Heart left ventricle (tissue), 16 donors: ENCODE measurements at regions not wholly inside any gene's neighbourhood (a gene's known extent, or its start where the extent isn't known, plus 50 kb on each side); places are given as distances from the start of the nearest gene placed in this dataset.

ENCODE experiments used
- ATAC-seq, 4 donors: fragments of 200-7000 bp; cut with Tn5 transposase; one replicate each; pipeline ENCODE4 v1.9.1; 2020 to 2022; ENCODE audit warnings: moderate library complexity in 4 of 4, mild to moderate bottlenecking in 3 of 4, moderate number of reproducible peaks in 1 of 4
- DNase-seq, 5 donors: peaks; one replicate each; pipeline ENCODE4 v3.0.0-alpha.2; 2020
- H3K27ac ChIP-seq, 12 donors: fragments of 200-600 bp; sonication (generic) in 4 of 12; one replicate each; pipeline versions ENCODE4 v1.5.0 to v1.8.0; 2016 to 2022; ENCODE audit warnings: mild to moderate bottlenecking in 2 of 12
- H3K27me3 ChIP-seq, 9 donors: fragments of 200-600 bp; sonication (generic) in 2 of 9; one replicate each; pipeline versions ENCODE4 v1.5.1 to v1.8.0; 2016 to 2022; ENCODE audit warnings: mild to moderate bottlenecking in 3 of 9
- H3K36me3 ChIP-seq, 9 donors: fragments of 200-600 bp; sonication (generic) in 2 of 9; one replicate each; pipeline versions ENCODE4 v1.5.0 to v1.8.0; 2018 to 2022; ENCODE audit warnings: mild to moderate bottlenecking in 2 of 9
- H3K4me1 ChIP-seq, 12 donors: fragments of 200-600 bp; sonication (generic) in 4 of 12; one replicate each; pipeline versions ENCODE4 v1.5.0 to v1.8.0; 2016 to 2022; ENCODE audit warnings: mild to moderate bottlenecking in 3 of 12
- H3K4me3 ChIP-seq, 12 donors: fragments of 200-600 bp; sonication (generic) in 4 of 12; one replicate each; pipeline versions ENCODE4 v1.5.0 to v1.8.0; 2017 to 2022; ENCODE audit warnings: mild to moderate bottlenecking in 9 of 12, moderate library complexity in 4 of 12
- H3K9me3 ChIP-seq, 12 donors: fragments of 200-600 bp; sonication (generic) in 4 of 12; one replicate each; pipeline versions ENCODE4 v1.5.0 to v1.8.0; 2016 to 2022; ENCODE audit warnings: mild to moderate bottlenecking in 1 of 12
- POLR2A ChIP-seq, 2 donors: fragments of 450-650 bp; IDR thresholded peaks; one replicate each; pipeline ENCODE4 v1.6.1; 2017; ENCODE audit warnings: antibody characterized with exemption in 2 of 2, mild to moderate bottlenecking in 2 of 2, moderate library complexity in 2 of 2
- WGBS, 4 donors: extraction: QIAGEN DNeasy Blood & Tissue Kit in 2 of 4; methylation state at CpG; one replicate each; pipeline versions ENCODE4 v1.1.5 to v1.1.7; 2013 to 2018; 5-methylcytosine and 5-hydroxymethylcytosine counted together
- intact Hi-C, 10 donors: fragments of 100-400 bp; cut with DNase I; formaldehyde crosslinking; loops; one replicate each; pipeline versions ENCODE4 v1.11.1 to v1.14.2; 2022
- TF ChIP-seq, protein P1 (sequence below), 12 donors: fragments of 200-600 bp; sonication (generic) in 4 of 12; IDR thresholded peaks; one replicate each; pipeline versions ENCODE4 v1.5.0 to v1.8.0; 2018 to 2022; ENCODE audit warnings: antibody characterized with exemption in 12 of 12, mild to moderate bottlenecking in 5 of 12
- donor health status: ischemic (EF 13 %, LVEDD 7.1; RV severe dilation, severe dysfunction).
- donor health status: healthy with polysubstance abuse.
- donor health status: DM: no; HTN: yes; CAD: no.
- donor health status: DM: no; HTN: no; CAD: no.
- donor health status: ischemic (EF 25% LVEDD 6.9; RV normal size, moderate dysfunction).
- donor health status: ischemic (EF 25% LVEDD 5.7; RV mildly dilated, moderate dysfunction).
- donor health status: healthy.
- donor health status: DM: yes; HTN: yes; CAD: no.
- donor health status: ischemic (EF 35%, LVEDD 5.7; RV mildly dilated, moderate dysfunction).
- donor health status: nonischemic (EF 11% LVEDD 7.7; RV severe dilation, severe dysfunction).
- donor health status: DM: yes; HTN: yes; CAD: no.
- donor health status: PGD.
- donor health status: ischemic (EF 29% LVEDD 5.4; RV normal size, mild dysfunction).
- donor health status: nonischemic (EF 23%, LVEDD 6.1; RV moderate dilation, normal function).

DNA sequence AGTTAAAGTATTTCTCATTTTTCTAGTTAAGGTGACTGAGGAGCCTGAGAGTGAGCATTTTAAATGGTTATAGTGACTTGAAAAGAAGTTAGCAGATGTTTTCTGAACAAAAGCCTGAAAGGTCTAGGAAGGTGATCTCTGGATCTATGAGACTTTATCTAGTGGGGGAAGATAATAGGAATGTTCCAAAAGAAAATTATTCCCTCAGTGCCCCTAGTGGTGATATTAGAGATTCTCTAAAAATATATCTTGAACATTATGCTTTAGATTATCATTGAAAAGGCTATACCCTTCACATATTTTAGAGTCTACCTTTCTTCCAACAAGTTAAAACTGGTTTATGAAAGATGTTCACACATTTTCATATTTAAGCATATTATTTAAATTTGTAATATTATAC lies 69.0 kb upstream of the SPANXN1 start:
- ATAC-seq (no peak), DNase-seq (no peak)
- intact Hi-C loops, result no loop called here
- Histone ChIP-seq H3K36me3 (no peaks in the 10 kb centered on the region), H3K9me3 (no peaks in the 10 kb centered on the region), H3K4me3 (no peak overlapping the region), H3K27me3 (no peaks in the 10 kb centered on the region), H3K27ac (no peak overlapping the region), H3K4me1 (no peaks in the 10 kb centered on the region)
- TF ChIP-seq, protein P1, sequence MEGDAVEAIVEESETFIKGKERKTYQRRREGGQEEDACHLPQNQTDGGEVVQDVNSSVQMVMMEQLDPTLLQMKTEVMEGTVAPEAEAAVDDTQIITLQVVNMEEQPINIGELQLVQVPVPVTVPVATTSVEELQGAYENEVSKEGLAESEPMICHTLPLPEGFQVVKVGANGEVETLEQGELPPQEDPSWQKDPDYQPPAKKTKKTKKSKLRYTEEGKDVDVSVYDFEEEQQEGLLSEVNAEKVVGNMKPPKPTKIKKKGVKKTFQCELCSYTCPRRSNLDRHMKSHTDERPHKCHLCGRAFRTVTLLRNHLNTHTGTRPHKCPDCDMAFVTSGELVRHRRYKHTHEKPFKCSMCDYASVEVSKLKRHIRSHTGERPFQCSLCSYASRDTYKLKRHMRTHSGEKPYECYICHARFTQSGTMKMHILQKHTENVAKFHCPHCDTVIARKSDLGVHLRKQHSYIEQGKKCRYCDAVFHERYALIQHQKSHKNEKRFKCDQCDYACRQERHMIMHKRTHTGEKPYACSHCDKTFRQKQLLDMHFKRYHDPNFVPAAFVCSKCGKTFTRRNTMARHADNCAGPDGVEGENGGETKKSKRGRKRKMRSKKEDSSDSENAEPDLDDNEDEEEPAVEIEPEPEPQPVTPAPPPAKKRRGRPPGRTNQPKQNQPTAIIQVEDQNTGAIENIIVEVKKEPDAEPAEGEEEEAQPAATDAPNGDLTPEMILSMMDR (IDR thresholded peaks at IDR 0.05), result peak in 2 of 12 donors; percentile 24 to 31
- no peak for TF ChIP-seq POLR2A (IDR thresholded peaks at IDR 0.05)

DNA sequence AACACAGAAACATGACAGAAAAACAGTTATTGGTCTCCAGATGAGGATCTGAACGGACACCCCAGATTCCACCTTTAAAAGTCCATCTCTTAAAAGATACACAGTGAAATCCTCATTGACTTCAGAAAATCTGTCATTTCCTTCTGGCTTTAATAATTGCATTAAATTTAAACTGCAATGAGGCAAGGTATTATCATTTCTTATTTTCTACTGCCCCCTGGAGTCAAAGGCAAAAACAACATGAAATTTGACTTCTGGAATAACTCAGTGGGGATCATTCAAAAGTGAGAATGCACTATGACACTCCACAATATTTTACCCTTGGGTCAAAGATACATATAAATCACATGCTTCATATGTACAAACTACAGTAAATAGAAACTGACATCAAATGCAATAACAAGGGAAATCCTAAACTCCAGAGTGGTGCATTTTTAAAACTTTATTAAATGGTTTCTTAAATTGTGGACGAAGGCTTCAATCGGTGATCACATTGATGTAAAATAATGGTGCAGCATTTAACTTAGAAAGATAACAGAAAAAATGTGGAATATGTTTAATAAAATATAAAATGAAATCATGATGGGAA lies 56.4 kb upstream of the SPANXN1 start:
- intact Hi-C loops, result loop anchor here in 1 of 10 donors (2.0 to 5.0 kb wide), 3 partner anchors 132 to 1754 kb away; no protein-coding TSS in a partner anchor
- Histone ChIP-seq H3K4me3 (no peak overlapping the region), H3K36me3 (no peaks in the 10 kb centered on the region), H3K27me3 (no peaks in the 10 kb centered on the region), H3K4me1 (no peaks in the 10 kb centered on the region), H3K9me3 (no peaks in the 10 kb centered on the region), H3K27ac (no peak overlapping the region)
- ATAC-seq (no peak), DNase-seq (no peak)
- WGBS, 4 donors, result 58 to 62% (median 60%) methylated on average over 3 of the region's 3 CpGs
- no peak for TF ChIP-seq POLR2A (IDR thresholded peaks at IDR 0.05)
- TF ChIP-seq, protein P1 (IDR thresholded peaks at IDR 0.05), result peak in 9 of 12 donors; percentile 16 to 45 (median 36)
